MV-4-11 (cell line): ENCODE measurements at regions not wholly inside any gene's neighbourhood (a gene's known extent, or its start where the extent isn't known, plus 50 kb on each side); places are given as distances from the start of the nearest gene placed in this dataset.
"Not testable (repeated sequence)": the region's sequence is repeated elsewhere in the genome, so short reads cannot be mapped to it uniquely, and the experiment has no call there.

Source experiments
- DNase-seq: peaks from one replicate; lab custom pipeline; 2025; lab: John Stamatoyannopoulos, UW

- DNase-seq, result no peak
Observed at GRCh38 chr2:58441643-58442042, 200.5 kb upstream of the FANCL start.

GRCh38 chr2:58436872-58437271 is 195.7 kb upstream of the FANCL start:
- no peak for DNase-seq

DNA sequence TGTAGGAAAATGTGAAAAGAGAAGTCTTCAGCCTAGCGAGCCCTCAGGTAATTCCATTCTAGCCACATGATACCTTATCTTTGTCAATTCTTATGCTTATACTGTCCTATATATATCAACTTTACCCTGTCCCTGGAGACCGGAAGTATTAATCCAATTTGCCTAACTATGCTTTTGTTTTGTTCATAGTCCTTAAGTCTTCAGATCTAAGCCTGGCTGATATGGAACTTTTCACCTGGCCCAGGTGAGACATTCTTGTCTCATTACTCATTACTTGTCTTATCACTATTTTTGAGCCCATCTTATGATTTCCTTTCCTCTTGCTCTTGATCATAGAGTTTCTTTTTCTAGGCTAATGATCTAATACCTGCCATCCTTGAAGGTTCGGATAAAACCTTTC is 194.1 kb upstream of the FANCL start:
- no peak for DNase-seq

DNA sequence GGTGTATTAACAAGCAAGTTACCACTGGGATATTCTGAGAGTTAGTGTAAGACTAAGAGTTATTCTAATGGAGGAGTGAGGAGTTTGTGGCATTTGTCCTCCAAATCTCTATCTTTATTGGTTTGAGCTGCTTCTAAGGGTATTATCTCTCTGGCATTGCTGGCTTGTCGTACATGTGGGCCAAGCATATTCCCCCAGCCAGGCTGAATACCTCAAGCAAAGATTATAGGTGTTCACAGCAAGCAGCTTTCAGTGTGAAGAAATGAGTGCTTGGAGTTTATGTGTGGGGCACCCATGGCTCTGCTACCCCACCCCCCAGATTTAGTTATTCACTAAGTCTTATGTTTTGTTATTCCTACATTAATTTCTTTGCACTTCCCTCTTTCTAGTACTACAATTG is 193.6 kb upstream of the FANCL start:
- DNase-seq, result no peak

DNA sequence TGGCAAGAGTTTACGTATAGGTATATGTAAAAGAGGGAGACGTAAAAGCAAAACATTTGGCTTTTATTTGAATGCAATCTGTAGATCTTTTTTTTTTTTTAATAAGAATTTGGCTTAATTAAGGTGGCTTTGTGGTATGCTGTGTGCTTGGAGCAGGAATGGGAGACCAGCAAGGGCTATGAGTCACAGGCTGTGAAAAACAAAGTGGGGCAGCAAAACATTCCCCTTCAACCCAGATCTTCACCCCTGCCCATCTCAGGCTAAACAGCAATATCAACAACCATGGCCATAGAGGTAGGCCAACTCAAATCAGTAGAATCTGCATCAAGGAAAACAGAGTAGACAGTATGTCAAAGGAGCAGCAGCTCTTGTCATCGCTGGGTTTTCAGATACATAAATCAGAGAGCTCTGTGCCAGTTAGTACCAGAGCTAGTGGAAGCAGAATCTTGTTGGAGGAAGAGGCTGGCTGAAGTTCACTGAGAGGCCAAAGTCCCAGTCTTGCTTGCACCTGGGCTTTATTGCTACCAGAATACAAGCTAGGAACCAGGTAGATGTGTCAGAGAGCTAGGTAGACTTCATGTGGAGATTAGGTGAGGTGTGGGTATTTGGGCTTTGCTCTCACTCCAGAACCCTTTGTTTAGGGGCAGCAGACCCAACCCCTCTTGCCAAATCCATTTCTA is 191.5 kb upstream of the FANCL start:
- no peak for DNase-seq

DNA sequence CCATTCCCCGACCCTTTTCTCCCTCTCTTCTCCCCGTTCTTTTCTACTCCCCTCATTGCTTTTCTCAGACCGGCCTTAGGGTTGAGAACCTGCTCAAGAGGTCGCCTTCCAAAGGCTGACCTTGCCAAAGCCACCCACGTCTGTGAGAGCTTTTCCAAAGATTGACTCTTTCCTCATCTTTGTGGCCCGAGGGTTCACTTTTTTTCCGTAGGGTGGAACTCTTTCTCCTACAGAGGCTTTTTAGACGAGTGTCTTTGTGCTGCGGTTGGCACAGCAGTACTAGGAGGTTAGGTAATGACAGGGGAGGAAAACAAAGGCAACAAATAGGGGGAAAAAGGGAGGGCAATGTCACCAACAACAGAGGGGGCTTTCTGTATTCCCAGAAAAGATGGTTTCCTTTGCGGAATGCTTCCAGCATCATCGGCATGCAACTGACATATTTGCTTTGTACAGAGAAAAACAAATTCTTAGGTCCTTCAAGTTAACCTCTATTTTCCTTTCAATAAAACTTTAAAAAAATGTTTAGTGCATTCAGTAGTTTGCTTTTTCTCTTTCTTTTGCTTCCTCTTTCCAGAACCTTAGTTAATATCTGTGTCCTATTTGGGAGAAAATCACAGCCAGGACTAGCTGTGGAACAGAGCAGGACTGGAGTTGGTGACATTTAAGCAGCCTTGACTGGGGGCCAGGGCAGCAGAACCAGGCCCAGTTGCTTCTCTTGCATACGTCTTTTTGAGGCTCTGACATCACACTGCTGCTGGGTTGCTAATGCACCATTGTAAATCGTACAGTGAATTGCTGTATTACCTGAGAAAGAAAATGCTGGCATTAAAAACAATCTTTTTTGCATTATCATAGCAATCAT is 188.1 kb upstream of the FANCL start:
- no peak for DNase-seq

- no peak for DNase-seq
Observed at GRCh38 chr2:58428096-58429013, 187.2 kb upstream of the FANCL start.

DNA sequence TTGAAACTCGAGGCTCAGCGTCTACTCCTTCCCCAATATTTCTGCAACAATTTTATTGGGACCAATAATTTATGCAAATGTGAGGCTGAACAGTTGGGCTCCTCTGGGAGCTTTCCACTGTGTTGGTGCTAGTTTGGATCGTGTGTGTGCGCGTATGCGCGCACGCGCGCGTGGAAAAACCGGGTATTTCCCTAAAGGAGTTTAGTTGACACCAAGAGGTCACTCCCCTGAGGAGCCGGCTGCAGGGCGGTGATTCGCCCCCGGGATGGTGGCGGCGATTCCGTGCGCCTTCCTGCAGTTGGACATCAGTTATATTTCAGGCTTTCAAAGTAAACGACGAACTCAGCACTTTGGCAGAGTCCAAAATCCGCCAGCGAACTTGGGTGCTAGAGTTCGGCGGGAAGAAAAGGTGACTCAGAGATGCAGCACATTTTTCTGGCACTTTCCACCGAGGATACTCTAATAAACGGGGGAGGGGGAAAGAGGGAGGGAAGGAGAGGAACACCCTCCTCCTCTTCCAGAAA is 186.5 kb upstream of the FANCL start:
- no peak for DNase-seq

- DNase-seq, result no peak
Observed at GRCh38 chr2:58425368-58425767, 184.2 kb upstream of the FANCL start.

DNA sequence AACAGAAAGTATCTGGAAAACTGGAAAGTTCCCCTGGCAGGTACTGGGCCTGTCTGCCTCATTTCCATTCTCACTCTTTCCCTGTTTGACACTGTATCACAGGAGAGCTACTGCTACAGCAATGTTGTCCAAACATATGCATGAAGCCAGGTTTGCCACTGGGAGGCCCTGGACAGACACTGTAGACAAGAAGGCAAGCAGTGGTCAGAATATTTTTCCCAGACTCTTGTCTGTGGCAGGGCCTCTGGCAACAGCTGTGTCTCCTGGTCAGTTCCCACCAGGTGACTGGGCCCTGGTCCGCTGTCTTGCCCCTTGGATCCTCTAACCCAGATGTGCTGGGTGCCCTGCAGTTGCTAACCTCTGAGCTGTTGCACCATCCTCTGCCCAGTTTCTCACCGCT is 178.9 kb upstream of the FANCL start:
- no peak for DNase-seq

DNA sequence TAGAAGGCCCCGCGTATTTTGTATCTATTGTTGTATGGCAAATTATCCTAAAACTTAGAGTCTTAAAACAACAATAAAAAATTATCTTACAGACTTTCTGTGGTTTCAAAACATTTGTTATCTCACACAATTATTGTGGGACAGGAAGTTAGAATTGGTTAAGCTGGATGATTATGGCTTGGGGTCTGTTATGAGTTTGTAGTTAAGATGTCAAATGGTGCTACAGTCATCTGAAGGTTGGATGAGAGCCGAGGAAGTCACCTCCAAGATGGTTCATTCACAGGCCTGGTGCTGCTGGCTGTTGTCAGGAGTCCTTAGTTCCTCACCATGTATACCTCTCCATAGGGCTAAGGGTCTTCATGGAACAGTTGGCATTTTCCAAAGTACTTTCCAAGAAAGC is 175.6 kb upstream of the FANCL start:
- no peak for DNase-seq

- no peak for DNase-seq
Observed at GRCh38 chr2:58414506-58414905, 173.4 kb upstream of the FANCL start.

DNA sequence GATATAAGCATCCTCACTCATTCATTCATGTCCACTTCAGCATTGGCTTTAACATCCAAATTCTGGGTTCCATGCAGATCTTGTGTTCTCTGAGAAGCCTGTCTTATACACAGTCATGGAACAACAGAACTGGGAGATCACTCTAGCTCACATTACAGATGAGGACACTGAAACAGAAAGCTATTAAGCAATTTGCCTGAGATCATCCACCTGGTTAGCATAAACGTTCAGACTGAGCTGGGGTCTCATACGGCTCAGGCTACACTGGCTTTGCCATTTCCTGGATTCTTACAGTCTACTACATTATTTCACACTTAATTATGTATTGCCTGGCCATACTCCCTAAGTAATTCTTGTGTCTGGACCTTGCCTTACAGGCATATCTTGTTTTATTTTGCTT is 169.4 kb upstream of the FANCL start:
- no peak for DNase-seq

GRCh38 chr2:58407487-58407886 is 166.4 kb upstream of the FANCL start:
- no peak for DNase-seq

DNA sequence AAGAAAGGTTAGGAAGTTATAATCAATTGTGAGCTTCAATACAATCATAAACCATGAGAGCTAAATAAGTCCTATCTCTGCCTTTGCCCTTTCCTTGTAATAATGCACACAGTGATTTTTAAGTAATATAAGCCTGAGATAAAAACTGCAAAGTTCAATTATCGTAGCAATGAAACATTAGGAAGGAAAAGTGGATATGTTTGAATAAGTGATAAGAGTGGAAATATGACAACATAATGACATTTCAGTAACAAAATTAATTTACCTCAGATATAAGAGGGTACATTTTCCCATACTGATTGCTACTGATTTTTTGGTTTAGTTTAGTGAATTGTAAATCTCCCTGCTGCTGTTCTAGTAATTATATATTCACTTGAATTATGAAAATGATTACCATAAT is 164.2 kb upstream of the FANCL start:
- DNase-seq, result no peak

DNA sequence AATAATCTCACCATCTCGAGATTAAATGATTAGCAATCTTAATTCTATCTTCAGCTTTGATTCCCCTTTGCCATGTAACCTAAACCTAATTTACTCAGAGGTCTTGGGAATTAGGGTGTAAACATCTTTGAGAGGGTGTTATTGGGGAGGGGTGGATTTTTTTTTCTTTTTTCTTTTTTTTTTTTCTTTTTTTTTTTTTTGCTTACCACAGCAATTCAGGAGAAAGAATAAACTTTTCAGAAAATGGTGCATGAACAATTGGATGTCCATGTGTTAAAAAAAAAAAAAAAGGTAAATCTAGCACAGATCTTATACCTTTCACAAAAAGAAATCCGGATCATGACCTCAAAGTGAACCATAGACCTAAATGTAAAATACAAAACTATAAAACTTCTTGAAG is 160.8 kb upstream of the FANCL start:
- no peak for DNase-seq

GRCh38 chr2:58398406-58398805 is 157.3 kb upstream of the FANCL start:
- DNase-seq, result no peak

- no peak for DNase-seq
Observed at GRCh38 chr2:58387701-58388100, 146.6 kb upstream of the FANCL start.

GRCh38 chr2:58386904-58387303 is 145.8 kb upstream of the FANCL start:
- DNase-seq, result not testable (repeated sequence)

DNA sequence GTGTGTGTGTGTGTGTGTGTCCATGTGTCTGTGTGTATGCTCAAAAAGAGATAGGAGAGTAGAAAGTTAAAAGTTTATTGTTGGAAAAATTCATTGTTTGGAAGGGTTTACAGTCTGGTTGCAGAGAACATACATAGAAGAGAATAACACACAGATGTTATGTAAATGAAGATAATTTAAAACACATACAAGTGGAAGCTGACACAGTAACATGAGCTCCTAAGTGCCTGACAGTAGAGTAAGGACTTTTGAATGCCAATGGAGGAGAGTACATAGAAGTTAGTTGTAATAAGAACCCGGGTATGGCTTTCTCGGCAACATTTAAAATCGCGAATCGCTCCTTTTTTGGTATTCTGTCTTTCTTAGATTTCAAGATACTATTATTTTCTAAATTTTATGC is 137.0 kb upstream of the FANCL start:
- no peak for DNase-seq

- DNase-seq, result no peak
Observed at GRCh38 chr2:58377181-58377580, 136.1 kb upstream of the FANCL start.

DNA sequence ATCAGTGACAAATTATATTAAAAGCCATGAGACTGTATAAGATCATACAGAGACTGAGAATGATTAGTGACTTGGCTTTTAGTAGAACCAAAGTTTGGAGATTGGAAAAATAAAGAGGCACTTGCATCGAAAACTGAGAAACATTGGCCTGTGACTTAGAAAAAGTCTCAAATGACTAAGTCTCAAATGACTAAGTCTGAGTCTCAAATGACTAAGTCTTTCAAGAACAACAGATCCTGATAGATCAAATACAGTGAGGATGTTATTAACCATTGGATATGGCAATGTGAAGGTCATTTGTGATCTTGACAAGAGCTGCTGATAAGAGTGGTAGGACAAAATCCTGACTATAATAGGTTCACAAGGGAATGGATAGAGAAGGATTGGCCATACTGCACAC is 135.5 kb upstream of the FANCL start:
- no peak for DNase-seq
